HL-60 (cell line): ENCODE measurements at regions not wholly inside any gene's neighbourhood (a gene's known extent, or its start where the extent isn't known, plus 50 kb on each side); places are given as distances from the start of the nearest gene placed in this dataset.

ENCODE experiments used
- DNase-seq, 2 experiments: peaks; one replicate each; pipeline ENCODE4 v3.0.0-alpha.2; 2010 to 2020; ENCODE audit warnings: low read depth in 1 of 2, low spot score in 1 of 2
- H3K27ac ChIP-seq: fragments of 250-450 bp; sonication (Bioruptor Pico); replicated peaks from 2 replicates; pipeline ENCODE4 v1.5.1; 2020; ENCODE audit warnings: mild to moderate bottlenecking, moderate library complexity
- H3K27me3 ChIP-seq: fragments of 250-450 bp; sonication (Bioruptor Pico); 2 replicates; pipeline ENCODE4 v1.5.1; 2021; ENCODE audit warnings: mild to moderate bottlenecking, moderate library complexity; ENCODE audit not compliant: insufficient read depth, poor library complexity, severe bottlenecking
- H3K4me3 ChIP-seq: replicated peaks from 2 replicates; pipeline ENCODE4 v1.5.1; 2011; ENCODE audit warnings: mild to moderate bottlenecking, control low read depth, low read length; ENCODE audit not compliant: insufficient read depth
- GABPA ChIP-seq: IDR thresholded peaks from 2 replicates; pipeline ENCODE4 v1.6.1; 2012; ENCODE audit warnings: low read depth
- POLR2AphosphoS5 ChIP-seq: IDR thresholded peaks from 2 replicates; pipeline ENCODE4 v1.6.1; 2012; ENCODE audit warnings: low read depth
- SPI1 ChIP-seq: IDR thresholded peaks from 2 replicates; pipeline ENCODE4 v1.6.1; 2012; ENCODE audit warnings: low read depth, mild to moderate bottlenecking, borderline replicate concordance
- TF ChIP-seq, protein P1 (sequence below): IDR thresholded peaks from one replicate; pipeline ENCODE4 v1.5.1; 2011; ENCODE audit warnings: low read length, control low read depth, inconsistent platforms; ENCODE audit not compliant: insufficient read depth
- TF ChIP-seq, protein P2 (sequence below): IDR thresholded peaks from 2 replicates; pipeline ENCODE4 v1.6.1; 2012; ENCODE audit warnings: low read depth; ENCODE audit not compliant: insufficient replicate concordance

DNA sequence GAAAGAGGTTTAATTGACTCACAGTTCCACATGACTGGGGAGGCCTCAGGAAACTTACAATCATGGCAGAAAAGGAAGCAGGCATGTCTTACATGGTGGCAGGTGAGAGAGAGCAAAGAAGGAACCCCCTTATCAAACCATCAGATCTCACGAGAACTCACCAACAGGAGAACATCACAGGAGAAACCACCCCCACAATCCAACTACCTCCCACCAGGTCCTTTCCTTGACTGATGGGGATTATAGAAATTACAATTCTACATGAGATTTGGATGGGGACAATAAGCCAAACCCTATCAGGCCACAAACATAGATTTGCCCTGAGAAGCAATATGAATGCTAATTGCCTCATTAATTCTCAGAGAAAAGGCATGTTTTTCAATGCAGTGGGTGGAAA, 138.2 kb upstream of the RAPGEF2 start:
- peak in 1 of 2 experiments; percentile 1 for DNase-seq
- H3K27ac ChIP-seq: no peak overlapping the region
- H3K4me3 ChIP-seq: no peak overlapping the region
- TF ChIP-seq, protein P1, sequence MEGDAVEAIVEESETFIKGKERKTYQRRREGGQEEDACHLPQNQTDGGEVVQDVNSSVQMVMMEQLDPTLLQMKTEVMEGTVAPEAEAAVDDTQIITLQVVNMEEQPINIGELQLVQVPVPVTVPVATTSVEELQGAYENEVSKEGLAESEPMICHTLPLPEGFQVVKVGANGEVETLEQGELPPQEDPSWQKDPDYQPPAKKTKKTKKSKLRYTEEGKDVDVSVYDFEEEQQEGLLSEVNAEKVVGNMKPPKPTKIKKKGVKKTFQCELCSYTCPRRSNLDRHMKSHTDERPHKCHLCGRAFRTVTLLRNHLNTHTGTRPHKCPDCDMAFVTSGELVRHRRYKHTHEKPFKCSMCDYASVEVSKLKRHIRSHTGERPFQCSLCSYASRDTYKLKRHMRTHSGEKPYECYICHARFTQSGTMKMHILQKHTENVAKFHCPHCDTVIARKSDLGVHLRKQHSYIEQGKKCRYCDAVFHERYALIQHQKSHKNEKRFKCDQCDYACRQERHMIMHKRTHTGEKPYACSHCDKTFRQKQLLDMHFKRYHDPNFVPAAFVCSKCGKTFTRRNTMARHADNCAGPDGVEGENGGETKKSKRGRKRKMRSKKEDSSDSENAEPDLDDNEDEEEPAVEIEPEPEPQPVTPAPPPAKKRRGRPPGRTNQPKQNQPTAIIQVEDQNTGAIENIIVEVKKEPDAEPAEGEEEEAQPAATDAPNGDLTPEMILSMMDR: no peak
- TF ChIP-seq POLR2AphosphoS5 (no peak), SPI1 (no peak), GABPA (no peak)
- TF ChIP-seq, protein P2, sequence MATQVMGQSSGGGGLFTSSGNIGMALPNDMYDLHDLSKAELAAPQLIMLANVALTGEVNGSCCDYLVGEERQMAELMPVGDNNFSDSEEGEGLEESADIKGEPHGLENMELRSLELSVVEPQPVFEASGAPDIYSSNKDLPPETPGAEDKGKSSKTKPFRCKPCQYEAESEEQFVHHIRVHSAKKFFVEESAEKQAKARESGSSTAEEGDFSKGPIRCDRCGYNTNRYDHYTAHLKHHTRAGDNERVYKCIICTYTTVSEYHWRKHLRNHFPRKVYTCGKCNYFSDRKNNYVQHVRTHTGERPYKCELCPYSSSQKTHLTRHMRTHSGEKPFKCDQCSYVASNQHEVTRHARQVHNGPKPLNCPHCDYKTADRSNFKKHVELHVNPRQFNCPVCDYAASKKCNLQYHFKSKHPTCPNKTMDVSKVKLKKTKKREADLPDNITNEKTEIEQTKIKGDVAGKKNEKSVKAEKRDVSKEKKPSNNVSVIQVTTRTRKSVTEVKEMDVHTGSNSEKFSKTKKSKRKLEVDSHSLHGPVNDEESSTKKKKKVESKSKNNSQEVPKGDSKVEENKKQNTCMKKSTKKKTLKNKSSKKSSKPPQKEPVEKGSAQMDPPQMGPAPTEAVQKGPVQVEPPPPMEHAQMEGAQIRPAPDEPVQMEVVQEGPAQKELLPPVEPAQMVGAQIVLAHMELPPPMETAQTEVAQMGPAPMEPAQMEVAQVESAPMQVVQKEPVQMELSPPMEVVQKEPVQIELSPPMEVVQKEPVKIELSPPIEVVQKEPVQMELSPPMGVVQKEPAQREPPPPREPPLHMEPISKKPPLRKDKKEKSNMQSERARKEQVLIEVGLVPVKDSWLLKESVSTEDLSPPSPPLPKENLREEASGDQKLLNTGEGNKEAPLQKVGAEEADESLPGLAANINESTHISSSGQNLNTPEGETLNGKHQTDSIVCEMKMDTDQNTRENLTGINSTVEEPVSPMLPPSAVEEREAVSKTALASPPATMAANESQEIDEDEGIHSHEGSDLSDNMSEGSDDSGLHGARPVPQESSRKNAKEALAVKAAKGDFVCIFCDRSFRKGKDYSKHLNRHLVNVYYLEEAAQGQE: no peak
- H3K27me3 ChIP-seq: no peaks in the 10 kb centered on the region

GRCh38 chr4:158965226-158965625, 137.7 kb upstream of the RAPGEF2 start:
- DNase-seq: no peak
- H3K4me3 ChIP-seq: no peak overlapping the region
- H3K27me3 ChIP-seq: no peaks in the 10 kb centered on the region
- no peak for TF ChIP-seq GABPA
- TF ChIP-seq SPI1: no peak
- TF ChIP-seq, protein P1: no peak
- H3K27ac ChIP-seq: no peak overlapping the region

DNA sequence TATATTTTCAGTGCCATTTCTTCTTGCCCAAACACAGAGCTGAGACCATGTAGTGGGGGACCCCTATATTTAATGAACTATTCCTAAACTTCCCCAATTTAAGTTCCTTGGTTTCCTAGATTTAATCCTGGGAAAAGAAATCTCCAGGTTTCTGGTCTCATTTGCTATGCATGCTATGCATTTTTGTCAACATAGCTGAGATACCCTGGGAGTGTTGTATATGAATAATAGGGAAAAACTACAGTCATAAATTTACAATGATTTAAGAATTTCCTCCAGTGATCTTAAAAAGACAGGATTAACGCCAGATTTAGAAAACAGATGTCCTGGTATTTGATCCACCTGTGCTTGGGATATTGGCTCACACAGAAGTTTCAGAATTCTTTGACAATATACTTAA, 136.8 kb upstream of the RAPGEF2 start:
- H3K4me3 ChIP-seq: no peak overlapping the region
- no peak overlapping the region for H3K27ac ChIP-seq
- H3K27me3 ChIP-seq: no peaks in the 10 kb centered on the region
- no peak for DNase-seq
- TF ChIP-seq, protein P1: no peak
- no peak for TF ChIP-seq SPI1
- no peak for TF ChIP-seq POLR2AphosphoS5
- TF ChIP-seq, protein P2: no peak
- no peak for TF ChIP-seq GABPA

- Histone ChIP-seq H3K4me3 (no peak overlapping the region), H3K27me3 (no peaks in the 10 kb centered on the region), H3K27ac (no peak overlapping the region)
- TF ChIP-seq, protein P1: no peak
- TF ChIP-seq SPI1 (no peak), POLR2AphosphoS5 (no peak), GABPA (no peak)
- TF ChIP-seq, protein P2: no peak
- no peak for DNase-seq
These were observed 133.9 kb upstream of the RAPGEF2 start for GRCh38 chr4:158968961-158969360.
